ENCODE measurements at regions not wholly inside any gene's neighbourhood (a gene's known extent, or its start where the extent isn't known, plus 50 kb on each side); places are given as distances from the start of the nearest gene placed in this dataset.
A peak's percentile ranks its signal among the peaks of the same experiment; 100 is the strongest.
"Not testable (repeated sequence)": the region's sequence is repeated elsewhere in the genome, so short reads cannot be mapped to it uniquely, and the experiment has no call there.

DNA sequence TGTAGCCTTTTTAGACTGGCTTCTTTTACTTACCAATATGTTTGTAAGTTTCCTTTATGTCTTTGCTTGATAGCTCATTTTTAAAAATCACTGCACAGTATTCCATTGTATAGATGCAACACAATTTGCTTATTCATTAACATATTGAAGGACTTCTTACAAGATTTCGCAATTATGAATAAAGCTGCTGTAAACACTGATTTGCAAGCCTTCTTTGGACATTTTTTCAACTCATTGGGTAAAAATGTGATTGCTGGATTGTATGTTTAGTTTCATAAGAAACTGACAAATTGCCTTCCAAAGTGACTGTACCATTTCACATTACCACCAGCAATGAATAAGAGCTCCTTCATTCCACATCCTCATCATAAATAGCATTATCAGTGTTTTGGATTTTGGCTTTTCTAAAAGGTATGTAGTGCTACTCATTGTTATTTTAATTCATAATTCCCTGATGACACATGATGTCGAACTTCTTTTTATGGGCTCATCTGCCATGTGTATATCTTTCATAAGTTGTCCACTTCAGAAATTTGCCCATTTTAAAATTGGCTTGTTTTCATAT is 80.7 kb downstream of the TFAP2B start:
- DNase-seq: no peak

DNA sequence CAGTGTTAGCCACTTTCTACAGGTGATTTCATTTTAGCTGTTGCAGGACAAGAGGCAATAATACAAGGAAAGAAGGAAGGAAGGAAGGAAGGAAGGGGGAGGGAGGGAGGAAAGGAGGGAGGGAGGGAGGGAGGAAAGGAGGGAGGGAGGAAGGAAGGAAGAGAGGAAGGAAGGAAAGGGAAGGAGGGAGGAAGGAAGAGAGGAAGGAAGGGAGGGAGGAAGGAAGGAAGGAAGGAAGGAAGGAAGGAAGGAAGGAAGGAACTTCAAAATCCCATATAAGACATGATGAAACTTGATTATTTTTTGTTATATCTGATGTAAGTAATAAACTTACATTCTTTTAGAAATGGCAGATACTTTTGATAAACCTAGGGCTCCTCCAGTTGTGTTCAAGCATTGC is 83.6 kb downstream of the TFAP2B start:
- DNase-seq: no peak

DNA sequence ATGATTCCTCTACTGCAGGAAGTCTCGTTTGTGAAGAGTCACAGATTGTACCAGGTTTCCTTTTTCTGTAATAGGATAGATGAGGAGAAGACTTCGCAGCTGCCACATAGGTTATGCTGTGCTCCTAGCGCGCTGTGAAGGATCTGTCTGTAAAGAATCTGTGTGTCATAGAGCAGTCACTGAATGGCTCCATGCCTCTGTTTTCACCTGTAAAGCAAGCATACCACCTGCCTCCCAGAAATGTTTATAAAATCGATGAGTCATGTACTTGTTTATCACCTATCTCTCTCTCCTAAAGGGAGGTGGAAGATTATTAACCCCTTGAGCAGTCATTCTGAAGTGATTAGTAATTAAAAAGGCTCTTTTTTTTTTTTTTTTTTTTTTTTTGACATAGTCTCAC is 86.6 kb downstream of the TFAP2B start:
- no peak for DNase-seq

DNA sequence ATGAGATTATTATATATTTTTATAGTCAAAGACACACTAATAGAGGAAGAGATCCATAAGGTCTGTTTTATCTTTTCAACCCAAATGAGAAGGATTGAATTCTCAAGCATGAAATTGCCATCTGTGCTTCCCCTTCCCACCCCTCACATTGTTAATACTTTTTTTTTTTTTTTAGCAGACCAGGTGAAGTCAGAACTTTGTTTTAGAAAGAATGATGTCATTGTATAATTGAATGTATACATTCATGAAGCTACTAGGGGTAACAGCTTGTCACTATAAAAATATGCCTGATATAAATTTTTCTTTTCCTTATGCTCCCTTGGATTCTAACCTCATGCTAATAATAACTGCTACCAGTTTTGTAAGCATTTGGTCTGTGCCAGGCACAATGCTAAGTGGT is 88.9 kb downstream of the TFAP2B start:
- no peak for DNase-seq

DNA sequence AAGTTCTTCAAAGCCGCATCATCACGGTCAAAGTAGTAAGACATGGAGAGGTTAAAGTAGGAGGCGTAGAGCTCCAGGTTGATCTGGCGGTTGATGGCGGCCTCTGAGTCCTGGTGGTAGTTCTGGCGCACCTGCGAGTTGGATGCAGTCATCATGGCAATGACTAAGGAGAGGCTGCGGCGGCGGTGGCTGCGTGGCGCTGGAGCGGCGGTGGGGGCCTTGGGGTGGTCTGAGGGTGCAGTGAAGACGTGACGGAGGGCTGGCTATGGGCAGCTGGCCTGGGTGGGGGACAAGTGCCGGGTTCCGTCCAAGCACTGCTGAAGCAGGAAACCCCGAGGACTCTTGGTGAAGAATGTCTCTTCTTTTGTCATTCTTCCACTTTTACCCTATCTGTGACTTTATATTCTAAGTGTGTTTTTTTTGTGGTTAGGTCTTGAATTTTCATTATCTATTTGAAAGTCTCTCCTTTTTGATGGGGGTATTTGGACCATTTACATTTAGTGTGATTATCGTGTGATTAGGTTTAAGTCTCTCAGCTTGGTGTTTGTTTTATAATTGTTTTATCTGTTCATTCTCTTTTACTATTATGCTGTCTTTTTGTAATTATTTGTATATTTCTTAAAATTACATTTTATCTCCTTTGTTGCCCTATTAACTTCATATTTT is 94.6 kb downstream of the TFAP2B start:
- no peak for DNase-seq

DNA sequence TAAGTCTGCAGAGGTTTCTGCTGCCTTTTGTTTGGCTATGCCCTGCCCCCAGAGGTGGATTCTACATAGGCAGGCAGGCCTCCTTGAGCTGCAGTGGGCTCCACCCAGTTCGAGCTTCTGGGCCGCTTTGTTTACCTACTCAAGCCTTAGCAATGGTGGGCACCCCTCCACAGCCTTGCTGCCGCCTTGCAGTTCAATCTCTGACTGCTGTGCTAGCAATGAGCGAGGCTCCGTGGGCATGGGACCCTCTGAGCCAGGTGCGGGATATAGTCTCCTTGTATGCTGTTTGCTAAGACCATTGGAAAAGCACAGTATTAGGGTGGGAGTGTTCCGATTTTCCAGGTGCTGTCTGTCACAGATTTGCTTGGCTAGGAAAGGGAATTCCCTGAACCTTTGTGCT is 102.7 kb downstream of the TFAP2B start:
- DNase-seq: not testable (repeated sequence)

DNA sequence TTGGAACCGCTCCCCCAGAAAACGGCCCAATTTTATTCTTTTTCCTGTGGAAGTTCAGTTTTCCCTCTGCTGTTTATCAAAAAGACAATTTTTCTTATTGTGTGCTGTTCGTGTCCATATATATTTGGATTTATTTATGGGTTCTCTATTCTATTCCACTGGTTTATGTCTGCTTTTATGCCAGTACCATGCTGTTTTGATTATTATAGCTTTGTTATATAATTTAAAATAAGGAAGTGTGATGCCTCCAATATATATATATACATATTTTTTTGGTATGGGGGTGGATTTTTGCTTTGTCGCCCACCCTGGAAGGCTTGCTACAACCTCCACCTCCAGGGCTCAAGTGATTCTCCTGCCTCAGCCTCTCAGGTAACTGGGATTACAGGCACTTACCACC is 103.3 kb downstream of the TFAP2B start:
- DNase-seq: no peak

DNA sequence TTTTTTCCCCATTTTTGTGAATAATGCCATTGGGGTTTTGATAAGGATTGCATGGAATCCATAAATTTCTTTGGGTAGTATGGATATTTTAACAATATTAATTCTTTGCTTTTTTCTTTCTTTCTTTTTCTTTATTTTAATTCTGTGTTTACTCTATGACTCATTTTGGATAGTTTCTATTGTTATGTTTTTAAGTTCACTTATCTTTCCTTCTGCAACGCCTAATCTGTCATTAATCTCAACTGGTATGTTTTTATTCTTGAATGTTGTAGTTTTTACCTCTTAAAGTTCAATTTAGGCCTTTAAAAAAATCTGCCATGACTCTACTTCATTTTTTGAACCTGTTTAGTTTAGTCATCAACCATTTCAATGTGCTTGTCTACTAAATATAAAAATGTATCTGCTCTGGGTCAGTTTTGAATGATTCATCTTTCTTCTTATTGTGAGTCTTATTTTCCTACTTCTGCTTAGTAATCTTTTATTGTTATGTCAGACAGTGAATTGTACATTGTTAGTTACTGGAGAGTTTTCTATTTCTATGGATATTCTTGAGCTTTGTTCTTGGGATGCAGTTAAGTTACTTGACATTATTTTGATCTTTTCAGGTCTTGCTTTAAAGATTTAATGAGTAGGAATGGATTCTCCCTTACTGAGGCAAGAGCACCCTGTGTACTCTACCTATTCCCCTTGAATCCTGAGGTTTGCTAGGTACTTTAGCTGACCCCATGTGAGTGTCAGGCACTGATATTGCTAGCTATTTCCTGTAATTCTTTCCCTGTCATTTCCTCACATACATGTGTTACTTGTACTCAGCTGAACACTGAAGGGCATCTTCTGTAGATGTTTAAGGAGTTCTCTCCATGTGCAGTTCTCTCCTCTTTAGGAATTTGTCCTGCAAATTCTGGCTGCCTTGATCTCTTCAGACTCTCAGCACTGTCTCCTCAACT is 104.2 kb downstream of the TFAP2B start:
- DNase-seq: peak in 1 of 3 donors; percentile 9

DNA sequence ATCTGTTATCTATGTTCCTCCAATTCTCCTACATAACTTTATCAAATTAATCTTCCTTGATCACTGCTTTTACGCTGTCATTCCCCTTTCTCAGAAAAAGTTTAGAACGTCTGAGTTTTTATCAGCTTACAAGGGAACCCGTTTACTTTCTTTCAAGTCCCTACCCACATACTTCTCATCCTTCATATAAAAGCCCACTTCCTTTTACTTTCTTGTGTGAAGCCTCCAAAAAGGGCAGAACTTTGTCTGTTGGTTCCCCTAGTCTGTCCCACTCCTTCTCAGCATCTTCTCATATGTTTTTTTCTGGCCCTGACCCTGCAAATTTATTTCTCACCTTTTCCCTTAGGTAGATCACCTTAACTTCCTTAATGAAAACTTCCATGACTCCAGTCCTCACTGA is 106.1 kb downstream of the TFAP2B start:
- DNase-seq: no peak

DNA sequence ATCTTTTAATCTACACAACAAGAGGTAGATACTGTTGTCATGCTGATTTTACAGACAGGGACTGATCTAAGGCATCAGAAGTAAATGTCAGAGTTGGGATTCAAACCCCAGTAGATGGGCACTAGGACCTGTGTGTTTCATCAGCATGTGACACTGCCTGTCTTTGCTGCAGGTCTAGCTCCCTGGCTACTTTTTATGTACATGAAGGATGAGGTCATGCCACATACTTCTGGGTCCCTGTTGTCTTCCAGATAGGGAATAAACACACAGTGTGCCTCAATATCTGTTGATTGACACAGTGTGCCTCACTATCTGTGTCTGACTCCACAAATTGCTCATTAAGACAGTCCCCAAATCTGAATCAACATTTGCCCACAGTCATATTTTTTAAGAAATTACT is 106.9 kb downstream of the TFAP2B start:
- DNase-seq: no peak

- DNase-seq: no peak
These were observed 107.3 kb downstream of the TFAP2B start for GRCh38 chr6:50925981-50926380.

GRCh38 chr6:50927800-50928199 is 109.1 kb downstream of the TFAP2B start:
- DNase-seq: no peak

GRCh38 chr6:50929323-50929722 is 110.7 kb downstream of the TFAP2B start:
- DNase-seq: no peak

DNA sequence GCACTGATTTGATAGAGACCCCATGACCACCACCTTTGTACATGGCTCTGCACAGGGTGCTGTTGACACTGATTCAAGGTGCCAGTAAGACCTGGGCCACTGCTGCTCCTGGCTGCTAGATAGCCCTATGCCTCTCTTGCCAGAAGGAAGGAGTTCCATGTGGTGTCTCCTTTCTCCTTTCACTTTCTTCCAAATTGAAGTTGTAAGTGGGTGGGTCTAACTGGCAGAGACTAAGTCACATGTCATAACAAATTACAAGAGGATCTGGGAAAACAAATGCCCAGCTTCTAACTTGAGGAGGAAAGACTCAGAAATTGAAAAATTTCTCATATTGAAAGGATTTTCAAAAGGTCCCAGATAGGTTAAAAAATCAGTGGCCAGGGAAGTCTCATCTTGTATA is 116.8 kb downstream of the TFAP2B start:
- no peak for DNase-seq

- DNase-seq: peak in 1 of 3 donors; percentile 21
These were observed 117.6 kb downstream of the TFAP2B start for GRCh38 chr6:50936277-50936681.

DNA sequence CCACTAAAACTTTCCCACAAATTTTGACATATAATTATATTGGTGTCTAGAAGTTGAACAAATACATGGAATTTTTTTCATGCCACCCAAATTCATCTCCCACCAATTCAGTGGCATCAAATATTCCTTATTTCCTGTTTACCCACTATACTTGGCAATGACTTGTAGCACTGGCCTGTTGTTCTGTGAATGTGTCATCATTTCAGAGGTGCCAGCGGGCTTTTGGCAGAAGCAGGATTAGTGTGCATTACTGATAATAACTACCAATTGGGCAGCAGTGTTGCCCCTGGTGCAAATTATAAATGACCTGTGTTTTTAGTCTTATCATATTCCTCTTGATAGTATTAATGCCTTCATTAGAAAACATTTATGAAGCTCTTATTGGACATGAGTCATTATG is 121.3 kb downstream of the TFAP2B start:
- DNase-seq: no peak

- no peak for DNase-seq
These were observed 127.1 kb downstream of the TFAP2B start for GRCh38 chr6:50945789-50946188.

- DNase-seq: peak in 1 of 3 donors; percentile 21
These were observed 133.6 kb downstream of the TFAP2B start for GRCh38 chr6:50952092-50952907.

GRCh38 chr6:50956014-50956413 is 137.3 kb downstream of the TFAP2B start:
- DNase-seq: no peak

- DNase-seq: no peak
These were observed 139.6 kb downstream of the TFAP2B start for GRCh38 chr6:50958148-50958697.

DNA sequence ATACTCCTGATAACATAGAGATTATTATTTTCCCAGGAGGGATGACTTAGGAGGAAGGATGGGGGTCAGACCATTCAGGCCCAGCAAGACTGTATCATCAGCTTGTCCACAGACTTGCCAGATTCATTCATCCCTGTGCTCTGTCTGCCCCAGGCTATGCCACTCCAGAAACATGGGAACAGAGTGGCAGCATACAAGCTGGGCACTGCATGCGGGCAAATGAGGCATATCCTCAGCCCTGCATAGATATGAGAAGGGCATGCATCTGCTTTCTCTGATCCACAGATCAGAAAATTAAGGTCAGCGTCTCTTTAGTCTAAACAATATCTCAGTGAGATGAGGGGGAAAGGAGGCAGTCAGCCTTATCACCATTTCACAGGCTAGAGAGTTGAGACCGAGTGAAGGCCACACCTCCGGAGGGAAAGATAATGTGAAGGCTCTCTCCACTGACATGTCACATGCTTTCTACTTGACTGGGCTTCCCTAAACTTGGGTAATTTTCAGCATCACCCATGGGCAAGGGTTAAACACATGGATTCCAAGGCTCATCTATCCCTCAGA is 140.5 kb downstream of the TFAP2B start:
- no peak for DNase-seq

All from muscle of back (tissue), 3 donors.